H9 (cell line): ENCODE measurements at regions not wholly inside any gene's neighbourhood (a gene's known extent, or its start where the extent isn't known, plus 50 kb on each side); places are given as distances from the start of the nearest gene placed in this dataset.

ENCODE experiments used
- DNase-seq: peaks from one replicate; pipeline ENCODE4 v3.0.0-alpha.2; 2017
- H2AFZ ChIP-seq: one replicate; pipeline ENCODE4 v1.6.1; 2013; ENCODE audit warnings: mild to moderate bottlenecking, low read length, control low read depth, moderate library complexity
- H2AK5ac ChIP-seq: 2 replicates; pipeline ENCODE4 v1.6.1; 2013; ENCODE audit warnings: low read length, control low read depth, mixed read lengths; ENCODE audit not compliant: insufficient read length
- H2BK120ac ChIP-seq: one replicate; pipeline ENCODE4 v1.6.1; 2013; ENCODE audit warnings: low read depth, mild to moderate bottlenecking, low read length, control low read depth, inconsistent platforms; ENCODE audit not compliant: poor library complexity, severe bottlenecking
- H2BK12ac ChIP-seq: 2 replicates; pipeline ENCODE4 v1.6.1; 2013; ENCODE audit warnings: low read length, control low read depth, mixed read lengths, low read depth; ENCODE audit not compliant: insufficient read length
- H2BK15ac ChIP-seq: 2 replicates; pipeline ENCODE4 v1.6.1; 2013; ENCODE audit warnings: low read depth, low read length, control low read depth
- H2BK20ac ChIP-seq: one replicate; pipeline ENCODE4 v1.6.1; 2013; ENCODE audit warnings: low read depth, mild to moderate bottlenecking, low read length, control low read depth, inconsistent platforms; ENCODE audit not compliant: poor library complexity, severe bottlenecking
- H2BK5ac ChIP-seq: 2 replicates; pipeline ENCODE4 v1.6.1; 2013; ENCODE audit warnings: low read length, control low read depth, mixed read lengths; ENCODE audit not compliant: insufficient read length
- H3K14ac ChIP-seq: 2 replicates; pipeline ENCODE4 v1.6.1; 2013; ENCODE audit warnings: low read length, control low read depth; ENCODE audit not compliant: insufficient read depth
- H3K18ac ChIP-seq: 2 replicates; pipeline ENCODE4 v1.6.1; 2013; ENCODE audit warnings: low read depth, mild to moderate bottlenecking, mixed read lengths, low read length, control low read depth; ENCODE audit not compliant: insufficient read length
- H3K23ac ChIP-seq: 2 replicates; pipeline ENCODE4 v1.6.1; 2013; ENCODE audit warnings: low read length, control low read depth, mixed read lengths, low read depth; ENCODE audit not compliant: insufficient read length
- H3K23me2 ChIP-seq: 2 replicates; pipeline ENCODE4 v1.6.1; 2013; ENCODE audit warnings: low read depth, mild to moderate bottlenecking, mixed read lengths, low read length, control low read depth; ENCODE audit not compliant: insufficient read length, poor library complexity, severe bottlenecking
- H3K27ac ChIP-seq: 2 replicates; pipeline ENCODE4 v1.5.1; 2013; ENCODE audit warnings: low read length, control low read depth, mixed read lengths, low read depth; ENCODE audit not compliant: insufficient read length
- H3K27me3 ChIP-seq: 2 replicates; pipeline ENCODE4 v1.6.1; 2013; ENCODE audit warnings: low read length, control low read depth, inconsistent platforms; ENCODE audit not compliant: insufficient read depth
- H3K4ac ChIP-seq: 2 replicates; pipeline ENCODE4 v1.6.1; 2013; ENCODE audit warnings: low read depth, mild to moderate bottlenecking, control low read depth, inconsistent platforms, low read length, moderate library complexity
- H3K4me1 ChIP-seq: 2 replicates; pipeline ENCODE4 v1.6.1; 2013; ENCODE audit warnings: low read length, control low read depth, inconsistent platforms; ENCODE audit not compliant: insufficient read depth
- H3K4me2 ChIP-seq: 2 replicates; pipeline ENCODE4 v1.6.1; 2013; ENCODE audit warnings: low read length, control low read depth, mixed read lengths; ENCODE audit not compliant: insufficient read length, insufficient read depth
- H3K56ac ChIP-seq: 2 replicates; pipeline ENCODE4 v1.6.1; 2013; ENCODE audit warnings: low read depth, mild to moderate bottlenecking, mixed read lengths, low read length, control low read depth; ENCODE audit not compliant: insufficient read length
- H3K79me1 ChIP-seq: 2 replicates; pipeline ENCODE4 v1.6.1; 2013; ENCODE audit warnings: low read depth, mild to moderate bottlenecking, moderate library complexity, low read length, control low read depth, inconsistent platforms; ENCODE audit not compliant: insufficient read depth, poor library complexity, severe bottlenecking
- H3K79me2 ChIP-seq: 2 replicates; pipeline ENCODE4 v1.6.1; 2013; ENCODE audit warnings: low read length, control low read depth, inconsistent platforms; ENCODE audit not compliant: insufficient read depth
- H3K9ac ChIP-seq: 2 replicates; pipeline ENCODE4 v1.6.1; 2013; ENCODE audit warnings: low read length, control low read depth, mixed read lengths; ENCODE audit not compliant: insufficient read length; ENCODE audit errors: extremely low read depth
- H3K9me3 ChIP-seq: one replicate; pipeline ENCODE4 v1.6.1; 2013; ENCODE audit warnings: low read depth, low read length, inconsistent platforms; ENCODE audit not compliant: control insufficient read depth
- H3T11ph ChIP-seq: one replicate; pipeline ENCODE4 v1.6.1; 2013; ENCODE audit warnings: mild to moderate bottlenecking, low read length, control low read depth, inconsistent platforms
- H4K20me1 ChIP-seq: one replicate; pipeline ENCODE4 v1.6.1; 2013; ENCODE audit not compliant: control insufficient read depth, insufficient read length, insufficient read depth
- H4K5ac ChIP-seq: 2 replicates; pipeline ENCODE4 v1.6.1; 2013; ENCODE audit warnings: low read depth, mild to moderate bottlenecking, mixed read lengths, low read length, control low read depth; ENCODE audit not compliant: insufficient read length
- H4K8ac ChIP-seq: replicated peaks from 2 replicates; pipeline ENCODE4 v1.6.1; 2013; ENCODE audit warnings: low read length, control low read depth, mixed read lengths, low read depth; ENCODE audit not compliant: insufficient read length
- H4K91ac ChIP-seq: 2 replicates; pipeline ENCODE4 v1.6.1; 2013; ENCODE audit warnings: low read depth, mild to moderate bottlenecking, moderate library complexity, mixed read lengths, low read length, control low read depth; ENCODE audit not compliant: insufficient read length
- H3K27ac Mint-ChIP-seq, 3 experiments: 2 replicates in 2 of 3; 3 replicates in 1 of 3; pipeline ENCODE4 v1.8.0; 2020 to 2021; ENCODE audit warnings: mixed read lengths in 3 of 3, mild to moderate bottlenecking in 1 of 3, moderate library complexity in 1 of 3
- H3K27me3 Mint-ChIP-seq: 2 replicates; pipeline ENCODE4 v1.8.0; 2021; ENCODE audit warnings: low read depth, mild to moderate bottlenecking, moderate library complexity, mixed read lengths
- H3K36me3 Mint-ChIP-seq, 3 experiments: 2 replicates in 2 of 3; 3 replicates in 1 of 3; pipeline ENCODE4 v1.8.0; 2020 to 2021; ENCODE audit warnings: low read depth in 3 of 3, mixed read lengths in 3 of 3; ENCODE audit not compliant: insufficient read depth in 1 of 3
- H3K4me1 Mint-ChIP-seq, 2 experiments: 2 replicates each; pipeline ENCODE4 v1.8.0; 2020; ENCODE audit warnings: mixed read lengths in 2 of 2
- H3K4me3 Mint-ChIP-seq, 2 experiments: 2 replicates in 1 of 2; 3 replicates in 1 of 2; pipeline ENCODE4 v1.8.0; 2020 to 2021; ENCODE audit warnings: mild to moderate bottlenecking in 2 of 2, mixed read lengths in 2 of 2, moderate library complexity in 1 of 2
- H3K9me3 Mint-ChIP-seq, 2 experiments: 2 replicates in 1 of 2; 3 replicates in 1 of 2; pipeline ENCODE4 v1.8.0; 2020; ENCODE audit warnings: mild to moderate bottlenecking in 2 of 2, mixed read lengths in 2 of 2, moderate library complexity in 1 of 2
- CTCF ChIP-seq: fragments of 200-600 bp; sonication (generic); conservative IDR thresholded peaks from 3 replicates; pipeline ENCODE4 v1.8.0; 2021; ENCODE audit warnings: antibody characterized with exemption, mild to moderate bottlenecking
- WGBS: extraction: QIAGEN DNeasy Blood & Tissue Kit; methylation state at CpG from one replicate; pipeline ENCODE4 v1.1.7; 2013; ENCODE audit warnings: missing lambda C conversion rate, low lambda C conversion rate, mixed read lengths; ENCODE audit not compliant: insufficient read length; ENCODE audit errors: extremely low coverage; 5-methylcytosine and 5-hydroxymethylcytosine counted together

- no peak overlapping the region for H2BK5ac ChIP-seq
- no peak overlapping the region for H2BK120ac ChIP-seq
- Mint-ChIP-seq H3K27me3 (peaks cover 4% of the 10 kb centered on the region), H3K36me3 (no peaks in the 10 kb centered on the region), H3K4me1 (no peaks in the 10 kb centered on the region), H3K27ac (no peak overlapping the region), H3K4me3 (no peak overlapping the region), H3K9me3 (no peaks in the 10 kb centered on the region)
- no peaks in the 10 kb centered on the region for H3K79me1 ChIP-seq
- H3K14ac ChIP-seq: no peak overlapping the region
- TF ChIP-seq CTCF: no peak
- no peak overlapping the region for H3K9ac ChIP-seq
- no peak overlapping the region for H4K91ac ChIP-seq
- H2BK15ac ChIP-seq: no peak overlapping the region
- H3K27ac ChIP-seq: no peak overlapping the region
- no peak overlapping the region for H3K56ac ChIP-seq
- no peaks in the 10 kb centered on the region for H4K20me1 ChIP-seq
- H4K5ac ChIP-seq: no peak overlapping the region
- H3T11ph ChIP-seq: no peak overlapping the region
- H2AFZ ChIP-seq: no peak overlapping the region
- H3K4me2 ChIP-seq: no peak overlapping the region
- no peak overlapping the region for H3K23ac ChIP-seq
- no peaks in the 10 kb centered on the region for H3K27me3 ChIP-seq
- no peak overlapping the region for H3K4ac ChIP-seq
- H2BK20ac ChIP-seq: no peak overlapping the region
- no peaks in the 10 kb centered on the region for H3K9me3 ChIP-seq
- H3K18ac ChIP-seq: no peak overlapping the region
- H2BK12ac ChIP-seq: no peak overlapping the region
- DNase-seq: no peak
- H2AK5ac ChIP-seq: no peak overlapping the region
- H4K8ac ChIP-seq: no peak overlapping the region
- H3K79me2 ChIP-seq: no peaks in the 10 kb centered on the region
- no peaks in the 10 kb centered on the region for H3K4me1 ChIP-seq
- no peaks in the 10 kb centered on the region for H3K23me2 ChIP-seq
- no CpG with 5 or more reads among the region's 1 CpG for WGBS
Measured at GRCh38 chr16:77647726-77648125, 74.6 kb upstream of the NUDT7 start.
